Hematopoietic multipotent progenitor cell (in vitro differentiated cells): ENCODE measurements at regions not wholly inside any gene's neighbourhood (a gene's known extent, or its start where the extent isn't known, plus 50 kb on each side); places are given as distances from the start of the nearest gene placed in this dataset.
"Not testable (repeated sequence)": the region's sequence is repeated elsewhere in the genome, so short reads cannot be mapped to it uniquely, and the experiment has no call there.

Experiments
- DNase-seq, 3 donors: peaks; one replicate each; pipeline ENCODE4 v3.0.0-alpha.2; 2011 to 2015; ENCODE audit warnings: low read depth in 2 of 3, low spot score in 2 of 3

DNA sequence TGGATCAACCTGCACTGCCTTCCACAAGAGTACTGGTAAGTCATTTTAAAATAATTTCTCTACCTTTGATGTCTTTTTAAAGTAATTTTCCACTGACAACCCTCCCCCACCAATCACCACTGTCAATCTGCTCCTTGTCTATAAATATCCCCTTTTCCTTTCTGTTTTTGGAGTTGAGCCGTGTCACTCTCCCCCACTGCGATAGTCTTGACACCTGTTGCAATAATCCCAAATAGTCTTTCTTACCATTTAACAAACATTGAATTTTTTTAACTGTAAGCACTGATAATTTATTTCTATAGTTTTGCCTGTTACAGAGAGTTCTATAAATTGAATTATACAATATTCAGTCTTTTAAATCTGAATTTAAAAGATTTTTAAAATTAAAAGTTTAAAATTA, 420.9 kb downstream of the COL11A1 start:
- DNase-seq: no peak

DNA sequence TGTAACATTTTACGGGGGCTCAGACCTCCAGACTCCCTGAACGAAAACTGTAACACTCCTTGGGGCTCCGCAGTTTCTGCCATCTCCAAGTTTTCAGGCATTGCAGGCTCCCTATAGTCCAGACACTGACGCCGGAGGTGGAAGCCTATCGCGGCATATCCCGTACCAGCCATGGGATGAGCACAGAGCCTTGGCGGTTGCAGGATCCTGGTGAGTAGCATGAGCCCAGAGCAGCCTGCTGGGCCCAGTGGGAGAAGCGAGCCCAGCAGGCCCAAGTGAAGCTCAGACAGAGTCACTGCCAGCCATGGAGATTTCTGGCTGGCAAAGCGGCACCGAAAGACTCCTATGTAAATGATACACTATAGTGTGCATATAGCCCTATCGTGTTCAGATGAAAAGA, 446.8 kb downstream of the COL11A1 start:
- DNase-seq: no peak

DNA sequence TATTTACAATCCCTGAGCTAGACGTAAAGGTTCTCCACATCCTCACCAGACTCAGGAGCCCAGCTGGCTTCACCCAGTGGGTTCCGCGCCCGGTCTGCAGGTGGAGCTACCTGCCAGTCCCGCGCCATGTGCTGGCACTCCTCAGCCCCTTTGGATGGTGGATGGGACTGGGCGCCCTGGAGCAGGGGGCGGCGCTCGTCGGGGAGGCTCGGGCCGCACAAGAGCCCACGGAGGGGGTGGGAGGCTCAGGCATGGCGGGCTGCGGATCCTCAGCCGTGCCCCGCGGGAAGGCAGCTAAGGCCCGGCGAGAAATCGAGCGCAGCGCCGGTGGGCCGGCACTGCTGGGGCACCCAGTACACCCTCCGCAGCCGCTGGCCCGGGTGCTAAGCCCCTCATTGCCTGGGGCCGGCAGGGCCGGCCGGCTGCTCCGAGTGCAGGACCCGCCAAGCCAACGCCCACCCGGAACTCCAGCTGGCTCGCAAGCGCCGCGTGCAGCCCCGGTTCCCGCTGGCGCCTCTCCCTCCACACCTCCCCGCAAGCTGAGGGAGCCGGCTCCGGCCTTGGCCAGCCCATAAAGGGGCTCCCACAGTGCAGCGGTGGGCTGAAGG, 448.3 kb downstream of the COL11A1 start:
- DNase-seq: not testable (repeated sequence)

DNA sequence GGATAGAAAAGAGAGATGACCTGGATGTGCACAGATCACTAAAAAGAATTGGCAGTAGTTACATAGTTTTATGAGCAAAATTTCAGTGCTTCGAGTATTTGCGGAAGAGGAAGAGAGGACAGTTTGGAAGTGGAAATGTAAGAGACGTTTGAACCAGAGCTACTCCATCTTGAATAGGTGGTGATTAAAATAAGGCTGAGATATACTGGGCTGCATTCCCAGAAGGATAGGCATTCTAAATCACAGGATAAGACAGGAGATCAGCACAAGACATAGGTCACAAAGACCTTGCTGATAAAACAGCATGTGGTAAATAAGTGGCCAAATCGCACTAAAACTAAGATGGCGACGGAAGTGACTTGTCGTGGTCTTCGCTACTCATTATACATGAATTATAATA, 453.3 kb downstream of the COL11A1 start:
- no peak for DNase-seq

DNA sequence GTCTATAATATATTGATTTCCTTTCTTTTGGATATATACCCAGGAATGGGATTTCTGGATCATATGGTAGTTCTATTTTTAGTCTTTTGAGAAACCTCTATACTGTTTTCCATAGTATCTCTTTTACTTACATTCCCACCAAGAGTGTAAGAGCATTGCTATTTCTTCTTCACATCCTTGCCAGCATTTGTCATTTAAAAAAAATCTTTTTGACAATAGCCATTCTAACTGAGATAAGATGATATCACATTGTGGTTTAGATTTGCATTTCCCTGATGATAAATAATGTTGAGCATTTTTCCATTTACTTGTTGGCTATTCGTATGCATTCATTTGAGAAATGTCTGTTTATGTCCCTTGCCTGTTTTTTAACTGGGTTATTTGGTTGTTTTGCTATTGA, 467.4 kb downstream of the COL11A1 start:
- no peak for DNase-seq

DNA sequence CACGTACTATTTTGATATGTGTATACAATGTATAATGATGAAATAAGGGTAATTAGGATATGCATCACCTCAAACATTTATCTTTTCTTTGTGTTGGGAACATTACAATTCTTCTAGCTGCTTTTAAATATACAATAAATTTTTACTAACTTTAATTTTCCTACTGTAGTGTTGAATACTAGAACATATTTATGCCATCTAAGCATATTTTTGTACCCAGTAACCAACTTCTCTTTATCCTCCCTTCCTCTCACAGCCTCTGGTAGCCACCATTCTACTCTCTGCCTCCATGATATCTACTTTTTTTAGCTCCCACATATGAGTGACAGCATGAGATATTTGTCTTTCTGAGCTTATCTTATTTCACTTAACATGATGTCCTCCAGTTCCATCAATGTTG, 468.0 kb downstream of the COL11A1 start:
- DNase-seq: no peak

DNA sequence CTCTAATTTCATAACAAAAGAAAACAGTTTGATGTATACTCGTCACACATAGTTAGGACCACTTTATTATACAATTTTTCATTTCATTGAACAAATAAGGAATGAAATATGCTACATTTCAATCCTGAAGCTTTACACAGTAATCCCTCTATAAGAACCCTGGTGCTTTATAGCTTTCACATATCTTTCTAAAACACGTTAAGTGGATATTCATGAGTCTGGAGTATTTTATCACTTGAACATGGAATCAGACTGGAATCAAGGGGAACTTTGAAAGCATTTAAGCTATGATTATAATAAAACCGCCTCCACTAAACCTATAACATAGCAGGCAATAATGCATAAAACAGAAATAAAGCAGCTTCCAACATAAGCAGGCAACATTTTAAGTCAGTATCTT, 476.6 kb downstream of the COL11A1 start:
- DNase-seq: no peak

DNA sequence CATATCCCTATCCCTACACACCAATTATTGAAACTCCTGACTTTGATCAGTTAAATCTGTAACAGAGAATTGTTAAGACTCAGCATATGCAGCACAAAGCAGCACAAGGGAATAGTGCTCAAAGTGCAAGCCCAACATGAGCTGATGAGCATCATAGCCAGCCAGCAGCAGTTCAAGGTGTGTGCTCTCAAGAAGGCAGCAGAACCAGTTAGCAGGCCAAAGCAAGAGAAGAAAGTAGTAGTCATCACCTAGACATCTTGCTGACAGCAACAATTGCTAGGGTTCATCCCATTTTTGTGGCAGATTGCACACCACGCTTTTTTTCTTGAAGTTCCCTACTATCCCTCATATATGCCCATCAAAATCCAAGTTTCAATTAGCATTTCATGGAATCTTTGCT, 478.3 kb downstream of the COL11A1 start:
- no peak for DNase-seq

DNA sequence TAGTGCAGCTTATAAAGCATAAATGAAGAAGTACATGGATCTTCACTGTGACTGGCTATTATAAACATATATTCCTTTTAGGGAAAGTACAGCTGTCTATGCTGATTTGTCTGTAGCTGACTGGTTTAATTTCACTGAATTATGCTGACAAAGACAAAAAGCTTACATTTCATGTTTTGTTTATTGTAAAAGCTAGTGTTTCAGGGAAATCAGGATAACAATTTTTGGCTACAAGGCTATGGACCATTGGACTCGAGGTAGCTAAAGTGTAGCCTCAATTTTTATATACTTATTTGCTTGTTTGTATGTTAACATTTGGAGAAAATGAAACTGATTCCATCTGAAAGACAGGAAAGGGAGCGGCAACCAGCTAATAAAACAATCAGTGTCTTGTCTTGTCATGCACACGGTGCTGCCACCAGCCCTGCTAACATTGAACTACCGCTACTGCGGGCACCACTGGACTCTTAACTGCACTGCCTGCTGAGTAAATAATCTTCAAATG, 480.2 kb downstream of the COL11A1 start:
- no peak for DNase-seq

DNA sequence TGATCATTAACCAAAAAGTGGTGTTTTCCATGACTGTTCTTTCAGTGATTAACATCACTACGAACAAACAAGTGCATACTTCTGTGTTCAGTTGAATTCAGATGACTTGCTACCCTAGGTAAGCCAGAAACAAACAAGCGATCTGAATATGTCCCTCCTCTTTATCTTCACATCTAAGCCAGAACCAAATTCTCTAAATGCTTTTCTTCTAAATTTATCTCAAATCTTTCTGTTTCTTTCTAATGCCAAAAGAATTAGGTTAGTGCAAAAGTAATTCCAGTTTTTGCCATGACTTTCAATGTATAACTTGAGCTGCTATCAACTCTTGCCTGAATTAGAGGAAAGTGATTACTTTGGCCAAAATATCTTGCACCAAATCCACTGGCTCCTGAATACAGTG, 481.2 kb downstream of the COL11A1 start:
- DNase-seq: no peak

DNA sequence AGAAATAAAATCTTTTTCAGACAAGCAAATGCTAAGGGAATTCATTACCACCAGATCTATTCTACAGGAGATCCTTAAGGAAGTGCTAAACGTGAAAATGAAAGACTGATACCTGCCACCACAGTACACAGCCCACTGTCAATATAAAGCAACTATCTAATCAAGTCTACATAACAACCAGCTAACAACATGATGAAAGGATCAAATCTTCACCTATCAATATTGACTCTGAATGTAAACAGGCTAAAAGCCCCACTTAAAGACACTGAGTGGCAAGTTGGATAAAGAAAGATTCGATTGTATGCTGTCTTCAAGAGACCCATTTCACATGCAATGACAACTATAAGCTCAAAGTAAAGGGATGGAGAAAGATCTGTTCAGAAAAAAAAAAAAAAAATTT, 492.4 kb downstream of the COL11A1 start:
- DNase-seq: no peak

DNA sequence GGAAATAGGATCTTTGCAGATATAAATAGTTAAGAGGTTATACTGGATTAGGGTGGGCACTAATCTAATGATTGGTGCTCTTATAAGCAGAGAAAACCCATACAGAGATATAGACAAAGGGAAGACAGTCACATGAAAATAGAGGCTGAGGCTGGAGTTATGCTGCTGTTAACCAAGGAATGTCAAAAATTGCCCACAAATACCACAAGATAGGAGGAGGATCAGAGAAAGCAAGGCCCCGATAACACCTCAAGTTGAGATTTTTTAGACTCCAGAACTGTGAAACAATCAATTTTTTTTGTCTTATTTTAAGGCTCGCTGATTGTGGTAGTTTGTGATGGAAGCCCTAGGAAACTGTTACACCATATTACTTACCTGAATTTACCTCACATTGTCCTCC, 513.2 kb downstream of the COL11A1 start:
- DNase-seq: no peak

DNA sequence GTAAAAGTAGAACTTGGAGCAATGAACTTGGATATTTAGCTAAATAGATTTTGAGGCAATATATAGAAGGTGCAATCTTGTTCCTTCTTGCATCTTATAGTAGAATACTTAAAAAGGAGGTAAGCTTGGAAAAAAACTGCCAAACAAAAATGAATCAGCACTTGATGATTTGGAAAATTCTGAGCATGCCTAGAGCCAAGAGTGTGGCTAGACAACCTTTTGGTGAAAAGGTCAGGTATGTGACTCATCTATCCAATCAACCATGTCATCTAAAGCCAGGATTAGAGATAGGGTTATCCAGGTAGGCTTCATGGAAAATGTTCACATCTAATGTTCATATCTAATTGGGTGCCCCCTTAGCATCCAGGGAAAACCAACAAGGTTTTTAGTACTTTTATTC, 515.0 kb downstream of the COL11A1 start:
- no peak for DNase-seq

DNA sequence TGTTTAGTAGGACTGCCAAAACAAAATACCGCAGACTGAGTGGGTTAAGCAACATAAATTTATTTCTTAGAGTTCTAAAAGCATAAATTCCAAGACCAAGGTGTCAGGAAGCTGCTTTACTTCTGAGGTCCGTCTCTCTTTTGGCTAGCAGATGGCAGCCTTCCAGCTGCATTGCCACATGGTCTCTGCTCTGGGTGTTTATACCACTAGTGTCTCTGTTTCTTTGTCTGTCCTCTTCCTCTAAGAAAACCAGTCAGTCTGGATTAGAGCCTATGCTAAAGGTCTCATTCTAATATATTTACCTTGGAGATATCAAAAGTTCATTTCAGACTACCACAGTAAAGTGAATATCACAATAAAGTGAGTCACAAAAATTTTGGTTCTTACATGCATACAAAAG, 519.8 kb downstream of the COL11A1 start:
- DNase-seq: no peak

DNA sequence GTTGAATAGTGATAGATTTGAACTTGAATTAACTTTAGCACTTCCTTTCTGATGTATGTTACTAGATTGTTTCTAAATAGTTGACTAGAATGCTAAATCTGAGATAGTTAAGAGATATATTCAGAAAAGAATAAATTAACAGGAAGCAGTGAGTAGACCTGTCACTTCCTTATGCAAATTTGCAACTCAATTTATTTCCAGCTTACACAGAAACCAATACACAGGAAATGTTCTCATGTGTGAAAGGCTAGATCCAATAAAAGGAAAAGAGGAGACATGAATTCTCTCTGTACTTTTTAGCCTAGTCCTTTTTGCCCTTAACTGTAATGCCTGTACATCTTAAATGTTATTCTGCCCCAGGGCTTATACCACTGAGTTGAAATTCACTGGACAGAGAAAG, 522.3 kb downstream of the COL11A1 start:
- no peak for DNase-seq

DNA sequence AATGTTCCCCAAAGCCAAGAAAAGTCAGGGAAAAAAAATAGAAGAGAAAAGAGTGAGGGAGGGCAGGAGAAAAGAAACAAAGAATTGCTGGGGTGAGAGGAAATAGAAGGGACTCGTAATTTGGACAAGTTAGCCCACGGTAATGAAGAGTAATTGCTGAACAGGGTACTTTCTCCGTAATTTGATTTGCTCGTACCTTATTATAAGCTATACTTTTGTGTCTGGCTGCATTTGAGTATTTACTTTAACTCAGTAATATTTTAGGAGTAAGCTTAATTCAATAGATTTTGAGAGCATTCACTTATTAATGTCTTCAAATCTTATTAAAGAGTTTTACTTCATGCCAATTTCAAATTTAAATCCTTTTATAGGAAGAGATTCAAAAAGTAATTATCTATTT, 527.5 kb downstream of the COL11A1 start:
- DNase-seq: no peak

DNA sequence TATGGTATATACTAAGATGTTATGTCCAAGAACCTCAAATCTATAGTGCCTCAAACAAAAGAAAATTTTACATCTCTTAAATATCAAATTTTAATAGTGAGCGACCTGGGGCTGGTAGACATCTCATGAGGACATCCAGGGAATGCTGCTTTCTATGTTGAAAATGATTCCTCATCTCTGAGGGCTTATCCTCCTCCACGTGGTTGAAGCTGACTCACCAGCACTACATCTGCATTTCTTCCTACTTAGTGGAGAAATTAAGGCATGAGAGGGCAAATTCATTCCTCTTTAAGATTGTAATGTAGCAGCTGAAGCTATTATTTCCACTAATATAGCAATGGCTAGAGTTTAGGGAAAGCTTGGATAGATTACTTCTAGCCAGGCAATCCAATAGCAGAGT, 529.5 kb downstream of the COL11A1 start:
- DNase-seq: no peak

DNA sequence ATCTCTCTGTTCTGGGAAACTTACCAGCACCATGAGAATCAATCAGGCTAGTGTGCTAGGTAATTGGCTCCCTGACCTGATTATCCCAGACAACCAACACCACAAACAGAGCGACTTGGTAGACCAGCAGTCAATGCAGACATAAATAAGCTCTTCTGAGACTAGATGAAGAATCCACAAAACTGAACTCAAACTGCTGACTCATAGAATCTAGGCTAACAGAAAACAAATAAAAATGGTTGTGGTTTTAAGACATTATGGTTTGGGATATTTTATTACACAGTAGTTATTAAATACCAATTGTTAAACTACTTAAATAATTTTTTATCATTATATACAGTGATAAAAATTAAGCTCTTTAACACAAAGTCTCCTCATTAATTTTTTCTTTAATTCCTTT, 535.7 kb downstream of the COL11A1 start:
- no peak for DNase-seq

DNA sequence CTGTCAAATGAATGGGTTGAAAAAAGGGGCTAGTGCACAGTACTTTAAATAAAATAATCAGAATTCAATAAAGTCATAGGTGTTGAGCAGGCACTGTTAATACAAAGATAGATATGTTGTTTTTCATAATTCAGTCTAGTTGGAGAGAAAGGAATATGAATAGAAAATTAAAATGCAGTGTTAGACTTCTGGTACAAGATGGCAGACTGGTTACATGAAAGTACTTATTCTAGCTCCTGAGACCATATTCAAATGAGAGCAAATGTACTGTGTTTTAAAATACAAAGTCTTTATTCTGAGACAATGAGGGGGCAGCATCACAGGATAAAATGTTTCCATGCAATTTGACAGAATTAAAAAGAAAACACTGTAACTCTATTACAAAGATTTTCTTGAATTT, 542.1 kb downstream of the COL11A1 start:
- DNase-seq: no peak

DNA sequence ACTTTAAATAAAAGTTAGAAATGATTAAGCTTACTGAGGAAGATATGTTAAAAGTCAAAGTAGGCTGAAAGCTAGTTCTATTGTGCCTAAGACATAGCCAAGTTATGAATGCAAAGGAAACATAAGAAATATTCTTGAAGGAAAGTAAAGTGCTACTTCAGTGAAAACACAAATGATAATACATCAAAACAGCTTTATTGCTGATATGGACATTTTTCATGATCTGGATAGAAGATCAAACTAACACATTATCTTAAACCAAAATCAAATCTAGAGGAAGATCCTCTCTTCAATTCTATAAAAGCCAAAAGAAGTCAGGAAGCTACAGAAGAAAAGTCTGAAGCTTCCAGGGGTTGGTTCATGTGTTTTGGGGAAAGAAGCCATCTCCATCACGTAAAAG, 545.9 kb downstream of the COL11A1 start:
- no peak for DNase-seq

DNA sequence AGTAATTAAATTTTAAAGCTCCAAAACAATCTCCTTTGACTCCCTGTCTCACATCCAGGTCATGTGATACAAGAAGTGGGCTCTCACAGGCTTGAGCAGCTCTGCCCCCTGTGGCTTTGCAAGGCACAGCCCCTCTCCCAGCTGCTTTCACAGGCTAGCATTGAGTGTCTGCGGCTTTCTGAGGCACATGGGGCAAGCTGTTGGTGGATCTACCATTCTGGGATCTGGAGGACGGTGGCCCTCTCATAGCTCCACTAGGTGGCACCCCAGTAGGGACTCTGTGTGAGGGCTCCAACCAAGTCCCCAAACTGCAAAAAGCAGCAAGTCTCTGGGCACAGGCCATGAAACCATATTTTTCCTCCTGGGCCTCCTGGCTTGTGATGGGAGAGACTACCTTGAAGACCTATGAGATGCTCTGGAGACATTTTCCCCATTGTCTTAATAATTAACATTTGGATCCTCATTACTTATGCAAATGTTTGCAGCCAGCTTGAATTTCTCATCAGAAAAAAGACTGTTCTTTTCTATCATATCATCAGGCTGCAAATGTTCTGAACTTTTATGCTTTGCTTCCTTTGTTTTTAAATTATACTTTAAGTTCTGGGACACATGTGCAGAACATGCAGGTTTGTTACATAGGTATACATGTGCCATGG, 554.1 kb upstream of the OLFM3 start:
- DNase-seq: no peak

DNA sequence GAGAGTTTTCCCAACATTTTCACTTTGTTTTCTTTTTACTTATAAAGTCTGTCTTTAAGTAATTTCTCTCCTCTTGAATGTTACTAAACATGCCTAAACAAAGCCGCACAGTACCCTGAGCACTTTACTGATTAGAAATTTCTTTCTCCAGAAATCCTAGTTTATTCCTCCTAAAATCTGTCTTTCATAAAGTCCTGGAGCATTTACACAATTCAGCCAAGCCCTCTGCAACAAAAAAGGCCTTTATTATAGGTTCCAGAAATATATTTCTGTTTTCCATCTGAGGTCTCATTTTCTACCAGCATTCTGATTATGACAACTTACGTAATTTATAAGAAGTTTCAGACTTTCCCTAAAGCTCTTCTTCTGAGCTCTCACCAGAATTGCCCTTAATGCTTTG, 549.5 kb upstream of the OLFM3 start:
- no peak for DNase-seq
